Panc1 (cell line): ENCODE measurements at regions not wholly inside any gene's neighbourhood (a gene's known extent, or its start where the extent isn't known, plus 50 kb on each side); places are given as distances from the start of the nearest gene placed in this dataset.

ENCODE experiments used
- CTCF ChIP-seq: fragments of 450-650 bp; IDR thresholded peaks from 2 replicates; pipeline ENCODE4 v1.5.1; 2017; ENCODE audit warnings: mild to moderate bottlenecking
- POLR2AphosphoS5 ChIP-seq: IDR thresholded peaks from 2 replicates; pipeline ENCODE4 v1.6.1; 2012; ENCODE audit warnings: mild to moderate bottlenecking, low read depth, low read length, moderate library complexity
- REST ChIP-seq, 2 experiments: IDR thresholded peaks; 2 replicates each; pipeline ENCODE4 v1.6.1; 2011 to 2012; ENCODE audit warnings: low read depth in 2 of 2, control low read depth in 1 of 2, low read length in 1 of 2, mild to moderate bottlenecking in 1 of 2, moderate library complexity in 1 of 2; ENCODE audit not compliant: insufficient read depth in 1 of 2
- SIN3A ChIP-seq: IDR thresholded peaks from 2 replicates; pipeline ENCODE4 v1.6.1; 2012; ENCODE audit warnings: low read depth, mild to moderate bottlenecking, low read length, moderate library complexity, borderline replicate concordance; ENCODE audit not compliant: insufficient read depth
- TCF7L2 ChIP-seq: IDR thresholded peaks from 2 replicates; pipeline ENCODE4 v1.6.1; 2011; ENCODE audit warnings: mild to moderate bottlenecking, low read depth, low read length, inconsistent platforms

- TF ChIP-seq POLR2AphosphoS5 (no peak), CTCF (no peak), TCF7L2 (no peak), REST (IDR thresholded peaks at IDR 0.05; ENCODE audit: insufficient read depth in 1 of 2, low read depth in 2 of 2, low read length in 1 of 2) (no peak), SIN3A (no peak)
These were observed 52.4 kb upstream of the SIX3 start for GRCh38 chr2:44889096-44889495.
